GM12891 (cell line): ENCODE measurements at regions not wholly inside any gene's neighbourhood (a gene's known extent, or its start where the extent isn't known, plus 50 kb on each side); places are given as distances from the start of the nearest gene placed in this dataset.

Source experiments
- POLR2A ChIP-seq: IDR thresholded peaks from 2 replicates; pipeline ENCODE4 v1.6.1; 2011; ENCODE audit warnings: low read depth, low read length, control low read depth
- POLR2AphosphoS5 ChIP-seq: IDR thresholded peaks from 2 replicates; pipeline ENCODE4 v1.6.1; 2011; ENCODE audit warnings: low read depth, low read length, control low read depth
- TAF1 ChIP-seq: IDR thresholded peaks from 2 replicates; pipeline ENCODE4 v1.6.1; 2011; ENCODE audit warnings: low read depth, low read length, control low read depth

GRCh38 chr13:23947893-23948292 is 50.6 kb upstream of the C1QTNF9B start:
- TF ChIP-seq POLR2A (no peak), POLR2AphosphoS5 (no peak), TAF1 (no peak)
